ENCODE measurements at regions not wholly inside any gene's neighbourhood (a gene's known extent, or its start where the extent isn't known, plus 50 kb on each side); places are given as distances from the start of the nearest gene placed in this dataset.
"Not testable (repeated sequence)": the region's sequence is repeated elsewhere in the genome, so short reads cannot be mapped to it uniquely, and the experiment has no call there.

DNA sequence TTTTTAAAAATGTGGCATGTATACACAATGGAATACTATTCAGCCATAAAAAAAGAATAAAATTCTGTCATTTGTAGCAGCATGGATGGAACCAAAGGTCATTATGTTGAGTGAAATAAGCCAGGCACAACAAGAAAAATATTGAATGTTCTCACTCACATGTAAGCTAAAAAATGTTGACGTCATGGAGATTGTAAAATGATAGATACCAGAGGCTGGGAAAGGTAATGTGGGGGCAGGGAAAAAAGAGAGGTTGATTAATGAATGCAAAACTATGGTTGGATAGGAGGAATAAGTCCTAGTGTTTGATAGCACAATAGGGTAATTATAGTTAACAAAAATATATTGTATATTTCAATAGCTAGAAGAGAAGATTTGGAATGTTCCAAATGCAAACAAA is 89.1 kb upstream of the SLC35F3 start:
- no peaks in the 10 kb centered on the region for H3K27me3 Mint-ChIP-seq (ENCODE audit: unreplicated experiment)
- no peaks in the 10 kb centered on the region for H3K4me1 Mint-ChIP-seq (ENCODE audit: unreplicated experiment)
- no peaks in the 10 kb centered on the region for H3K9me3 Mint-ChIP-seq (ENCODE audit: unreplicated experiment)
- H3K4me3 Mint-ChIP-seq (ENCODE audit: unreplicated experiment): no peak overlapping the region
- H3K36me3 Mint-ChIP-seq (ENCODE audit: unreplicated experiment): no peaks in the 10 kb centered on the region
- H3K27ac Mint-ChIP-seq (ENCODE audit: unreplicated experiment): no peak overlapping the region
- DNase-seq (ENCODE audit: extremely low spot score, unreplicated experiment): no peak
- TF ChIP-seq, protein P1, sequence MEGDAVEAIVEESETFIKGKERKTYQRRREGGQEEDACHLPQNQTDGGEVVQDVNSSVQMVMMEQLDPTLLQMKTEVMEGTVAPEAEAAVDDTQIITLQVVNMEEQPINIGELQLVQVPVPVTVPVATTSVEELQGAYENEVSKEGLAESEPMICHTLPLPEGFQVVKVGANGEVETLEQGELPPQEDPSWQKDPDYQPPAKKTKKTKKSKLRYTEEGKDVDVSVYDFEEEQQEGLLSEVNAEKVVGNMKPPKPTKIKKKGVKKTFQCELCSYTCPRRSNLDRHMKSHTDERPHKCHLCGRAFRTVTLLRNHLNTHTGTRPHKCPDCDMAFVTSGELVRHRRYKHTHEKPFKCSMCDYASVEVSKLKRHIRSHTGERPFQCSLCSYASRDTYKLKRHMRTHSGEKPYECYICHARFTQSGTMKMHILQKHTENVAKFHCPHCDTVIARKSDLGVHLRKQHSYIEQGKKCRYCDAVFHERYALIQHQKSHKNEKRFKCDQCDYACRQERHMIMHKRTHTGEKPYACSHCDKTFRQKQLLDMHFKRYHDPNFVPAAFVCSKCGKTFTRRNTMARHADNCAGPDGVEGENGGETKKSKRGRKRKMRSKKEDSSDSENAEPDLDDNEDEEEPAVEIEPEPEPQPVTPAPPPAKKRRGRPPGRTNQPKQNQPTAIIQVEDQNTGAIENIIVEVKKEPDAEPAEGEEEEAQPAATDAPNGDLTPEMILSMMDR (IDR thresholded peaks at IDR 0.05): no peak

DNA sequence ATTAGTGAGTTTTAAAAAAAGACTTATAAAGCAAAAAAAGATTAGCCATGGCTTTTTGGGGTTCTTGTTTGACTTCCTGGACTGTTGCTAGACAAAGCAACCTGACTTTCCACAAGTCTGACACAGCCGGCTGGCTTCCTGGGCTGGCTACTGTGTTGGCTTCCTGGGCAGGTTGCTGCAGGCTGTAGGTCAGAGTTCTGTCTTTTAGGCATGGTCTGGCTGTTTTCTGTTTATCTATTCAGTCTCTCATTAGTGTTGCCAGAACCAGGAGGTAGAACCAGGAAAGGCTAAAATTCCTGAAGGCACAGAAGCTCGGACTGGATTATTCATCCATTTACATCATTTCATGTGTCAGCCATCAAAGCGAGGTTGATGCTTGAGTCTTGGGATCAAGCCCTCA is 88.6 kb upstream of the SLC35F3 start:
- Mint-ChIP-seq H3K27me3 (ENCODE audit: unreplicated experiment) (no peaks in the 10 kb centered on the region), H3K4me3 (ENCODE audit: unreplicated experiment) (no peak overlapping the region), H3K4me1 (ENCODE audit: unreplicated experiment) (no peaks in the 10 kb centered on the region), H3K9me3 (ENCODE audit: unreplicated experiment) (no peaks in the 10 kb centered on the region), H3K36me3 (ENCODE audit: unreplicated experiment) (no peaks in the 10 kb centered on the region), H3K27ac (ENCODE audit: unreplicated experiment) (no peak overlapping the region)
- DNase-seq (ENCODE audit: extremely low spot score, unreplicated experiment): no peak
- TF ChIP-seq, protein P1 (IDR thresholded peaks at IDR 0.05): no peak

DNA sequence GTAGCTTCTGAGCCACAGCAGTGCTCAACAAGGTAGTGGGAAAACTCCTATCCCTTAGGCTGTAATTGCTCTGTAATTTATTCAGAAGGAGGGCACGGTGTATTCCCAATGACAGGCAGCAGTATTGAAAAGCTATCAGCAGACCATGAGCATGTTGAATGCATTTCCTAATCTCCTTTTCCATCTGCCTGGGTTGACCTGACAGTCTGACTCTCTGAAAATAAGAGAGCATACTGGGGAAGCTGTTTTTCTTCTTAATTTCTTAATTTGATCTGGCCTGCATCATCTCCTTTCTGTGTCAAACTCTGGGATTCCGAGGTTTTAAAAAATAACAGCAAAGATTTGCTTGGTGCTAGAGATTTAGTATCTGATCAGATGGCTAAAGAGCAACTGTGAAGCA is 88.1 kb upstream of the SLC35F3 start:
- H3K4me3 Mint-ChIP-seq (ENCODE audit: unreplicated experiment): no peak overlapping the region
- no peaks in the 10 kb centered on the region for H3K4me1 Mint-ChIP-seq (ENCODE audit: unreplicated experiment)
- no peaks in the 10 kb centered on the region for H3K36me3 Mint-ChIP-seq (ENCODE audit: unreplicated experiment)
- H3K27me3 Mint-ChIP-seq (ENCODE audit: unreplicated experiment): no peaks in the 10 kb centered on the region
- no peak for DNase-seq (ENCODE audit: extremely low spot score, unreplicated experiment)
- H3K9me3 Mint-ChIP-seq (ENCODE audit: unreplicated experiment): no peaks in the 10 kb centered on the region
- TF ChIP-seq, protein P1 (IDR thresholded peaks at IDR 0.05): no peak
- H3K27ac Mint-ChIP-seq (ENCODE audit: unreplicated experiment): no peak overlapping the region

DNA sequence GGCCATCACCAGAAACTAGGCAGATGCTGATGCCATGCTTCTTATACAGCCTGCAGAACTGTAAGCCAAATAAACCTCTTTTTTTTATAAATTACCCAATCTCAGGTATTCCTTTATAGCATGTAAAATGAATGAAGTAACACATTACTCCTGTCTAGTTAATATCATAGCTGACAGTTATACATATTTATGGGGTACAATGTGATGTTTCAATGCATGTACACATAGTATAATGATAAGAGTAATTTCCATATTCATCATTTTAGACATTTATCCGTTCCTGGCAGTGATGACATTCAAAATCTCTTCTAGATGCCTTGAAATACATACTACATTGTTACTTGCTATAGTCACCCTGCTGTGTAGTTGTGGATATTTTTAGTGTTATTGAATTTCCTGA is 85.4 kb upstream of the SLC35F3 start:
- no peaks in the 10 kb centered on the region for H3K4me1 Mint-ChIP-seq (ENCODE audit: unreplicated experiment)
- no peak overlapping the region for H3K4me3 Mint-ChIP-seq (ENCODE audit: unreplicated experiment)
- no peaks in the 10 kb centered on the region for H3K27me3 Mint-ChIP-seq (ENCODE audit: unreplicated experiment)
- no peak for DNase-seq (ENCODE audit: extremely low spot score, unreplicated experiment)
- TF ChIP-seq, protein P1 (IDR thresholded peaks at IDR 0.05): no peak
- H3K36me3 Mint-ChIP-seq (ENCODE audit: unreplicated experiment): no peaks in the 10 kb centered on the region
- no peak overlapping the region for H3K27ac Mint-ChIP-seq (ENCODE audit: unreplicated experiment)
- H3K9me3 Mint-ChIP-seq (ENCODE audit: unreplicated experiment): no peaks in the 10 kb centered on the region

- DNase-seq (ENCODE audit: extremely low spot score, unreplicated experiment); H3K4me1 Mint-ChIP-seq (ENCODE audit: unreplicated experiment); H3K4me3 Mint-ChIP-seq (ENCODE audit: unreplicated experiment); H3K36me3 Mint-ChIP-seq (ENCODE audit: unreplicated experiment); H3K27ac Mint-ChIP-seq (ENCODE audit: unreplicated experiment); H3K27me3 Mint-ChIP-seq (ENCODE audit: unreplicated experiment): not testable (repeated sequence)
- H3K9me3 Mint-ChIP-seq (ENCODE audit: unreplicated experiment): peaks cover 15% of the 10 kb centered on the region
Observed at GRCh38 chr1:233824179-233824578, 80.3 kb upstream of the SLC35F3 start.

DNA sequence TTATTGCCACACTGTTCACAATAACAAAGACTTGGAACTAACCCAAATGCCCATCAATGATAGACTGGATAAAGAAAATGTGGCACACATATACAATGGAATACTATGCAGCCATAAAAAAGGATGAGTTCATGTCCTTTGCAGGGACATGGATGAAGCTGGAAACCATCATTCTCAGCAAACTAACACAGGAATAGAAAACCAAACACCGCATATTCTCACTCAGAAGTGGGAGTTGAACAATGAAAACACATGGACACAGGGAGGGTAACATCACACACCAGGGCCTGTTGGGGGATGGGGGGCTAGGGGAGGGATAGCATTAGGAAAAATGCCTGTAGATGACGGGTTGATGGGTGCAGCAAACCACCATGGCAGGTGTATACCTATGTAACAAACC is 76.5 kb upstream of the SLC35F3 start:
- DNase-seq (ENCODE audit: extremely low spot score, unreplicated experiment); H3K27ac Mint-ChIP-seq (ENCODE audit: unreplicated experiment); H3K4me3 Mint-ChIP-seq (ENCODE audit: unreplicated experiment); H3K4me1 Mint-ChIP-seq (ENCODE audit: unreplicated experiment); H3K27me3 Mint-ChIP-seq (ENCODE audit: unreplicated experiment); H3K36me3 Mint-ChIP-seq (ENCODE audit: unreplicated experiment): not testable (repeated sequence)
- peaks cover 21% of the 10 kb centered on the region for H3K9me3 Mint-ChIP-seq (ENCODE audit: unreplicated experiment)

Data from osteocyte (in vitro differentiated cells).